NCI-H446 (cell line): ENCODE measurements at regions not wholly inside any gene's neighbourhood (a gene's known extent, or its start where the extent isn't known, plus 50 kb on each side); places are given as distances from the start of the nearest gene placed in this dataset.
"Not testable (repeated sequence)": the region's sequence is repeated elsewhere in the genome, so short reads cannot be mapped to it uniquely, and the experiment has no call there.

Experiments
- DNase-seq, 2 experiments: peaks; one replicate each; lab custom pipeline; 2025; lab: John Stamatoyannopoulos, UW

- peak in 1 of 2 experiments; percentile 13 for DNase-seq
These were observed 1681.0 kb upstream of the DDX18 start for GRCh38 chr2:116133381-116133942.

- DNase-seq = no peak
These were observed 1672.5 kb upstream of the DDX18 start for GRCh38 chr2:116141891-116142474.

- no peak for DNase-seq
These were observed 1671.8 kb upstream of the DDX18 start for GRCh38 chr2:116142644-116143227.

DNA sequence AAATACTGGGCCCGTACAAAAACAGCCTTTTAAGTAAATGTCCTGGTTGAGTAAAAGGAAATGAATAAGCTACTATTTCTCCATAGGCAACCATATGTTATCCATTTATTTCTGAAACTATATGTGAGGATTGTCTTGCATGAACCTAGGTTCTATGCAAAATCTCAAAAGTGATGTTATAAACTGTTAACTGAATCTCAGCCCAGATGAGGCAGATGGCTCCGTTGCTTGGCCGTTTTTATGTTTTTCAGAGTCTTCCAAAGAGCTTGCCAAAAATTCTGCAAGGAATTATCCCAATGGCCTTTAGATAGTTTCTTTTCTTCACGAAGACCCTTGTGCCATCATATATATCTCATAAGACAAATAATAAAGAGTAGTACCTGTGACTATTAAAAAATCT is 1669.5 kb upstream of the DDX18 start:
- no peak for DNase-seq

DNA sequence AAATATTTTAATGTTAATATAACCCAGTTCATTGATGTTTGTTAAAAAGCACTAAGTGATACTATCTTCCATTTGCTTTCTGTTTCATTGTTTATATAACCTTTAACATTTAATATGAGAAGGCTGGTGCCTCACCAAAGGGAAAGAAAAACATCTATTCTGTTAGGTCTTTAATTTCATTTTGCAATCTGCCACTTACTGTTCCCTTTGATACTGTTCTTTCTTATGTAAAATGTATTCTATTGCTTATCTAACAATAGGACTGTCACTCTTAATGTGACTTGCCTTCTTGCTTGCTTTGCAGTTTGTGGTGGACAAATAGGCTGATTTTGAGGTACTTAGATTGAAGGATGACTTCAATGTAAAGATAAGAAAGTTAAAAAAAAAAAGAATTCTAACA is 1666.1 kb upstream of the DDX18 start:
- no peak for DNase-seq

DNA sequence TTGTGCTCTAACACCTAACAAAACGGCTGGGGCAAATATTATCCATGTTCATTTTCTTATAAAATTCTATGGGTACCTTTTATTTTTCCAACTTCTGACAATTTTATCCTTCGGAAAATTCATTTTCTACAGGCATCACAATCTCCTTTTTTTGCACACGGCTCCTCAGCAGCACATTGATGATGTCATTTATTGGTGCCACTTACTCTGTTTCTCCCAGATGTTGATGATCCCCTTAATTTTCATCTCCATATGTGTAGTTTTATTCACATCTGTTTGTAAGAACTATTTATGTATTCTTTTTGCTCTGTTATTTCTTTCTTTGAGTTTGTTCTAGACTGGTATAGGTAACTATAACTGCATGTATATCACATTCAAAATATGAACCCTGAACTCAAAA is 1660.8 kb upstream of the DDX18 start:
- no peak for DNase-seq

DNA sequence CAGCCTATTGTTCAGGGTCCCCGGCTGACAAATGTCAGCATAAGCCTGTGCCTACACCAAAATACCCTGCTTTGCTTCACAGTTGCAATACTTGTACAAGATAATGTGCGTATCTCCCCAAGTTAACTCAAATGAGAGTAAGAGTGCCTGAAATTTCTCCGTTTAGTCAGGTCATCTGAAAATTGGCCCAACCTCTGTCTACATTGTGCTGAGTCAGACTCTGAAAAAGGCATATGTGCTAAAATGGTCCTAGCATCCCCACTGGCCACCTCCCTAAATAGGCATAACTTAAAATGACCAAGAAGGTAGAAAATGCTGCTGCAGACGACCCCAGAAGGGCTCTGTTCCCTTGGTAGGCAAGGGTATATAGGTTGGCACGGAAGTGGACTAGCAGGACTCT is 1653.8 kb upstream of the DDX18 start:
- DNase-seq = no peak

- DNase-seq = no peak
These were observed 1652.1 kb upstream of the DDX18 start for GRCh38 chr2:116162395-116162794.

DNA sequence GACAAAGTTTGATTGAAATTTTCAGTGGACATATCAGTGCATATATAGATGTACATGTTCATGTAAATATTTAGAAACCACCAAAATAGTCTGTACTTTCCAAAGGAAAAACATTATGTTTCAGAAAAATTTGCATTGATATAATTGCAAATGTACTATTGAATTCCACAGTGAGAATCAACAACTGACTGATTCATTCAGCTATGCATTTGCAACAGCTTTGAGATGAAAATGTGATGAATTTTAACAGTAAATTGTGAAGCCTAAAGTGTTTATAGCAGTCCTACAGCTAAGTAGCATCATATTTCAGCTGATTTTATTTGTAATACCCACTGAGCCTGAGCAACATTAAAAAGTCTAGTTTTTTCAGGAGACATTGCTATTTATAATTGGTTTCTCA is 1647.4 kb upstream of the DDX18 start:
- no peak for DNase-seq

DNA sequence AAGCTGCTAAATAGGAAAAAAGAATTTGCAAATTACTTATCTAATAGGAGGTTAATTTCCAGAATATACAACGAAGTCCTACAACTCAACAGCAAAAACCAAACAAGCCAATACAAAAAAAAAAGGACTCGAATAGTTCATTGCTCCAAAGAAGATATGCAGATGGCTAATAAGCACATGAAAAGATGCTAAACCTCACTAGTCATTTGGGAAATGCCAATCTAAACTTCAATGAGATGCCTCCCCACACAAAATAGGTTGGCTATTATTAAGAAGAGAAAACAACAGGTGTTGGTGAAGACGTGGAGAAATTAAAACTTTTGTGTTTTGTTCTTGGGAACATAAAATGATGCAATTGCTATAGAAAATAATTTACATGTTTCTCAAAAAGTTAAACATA is 1634.4 kb upstream of the DDX18 start:
- DNase-seq = no peak

DNA sequence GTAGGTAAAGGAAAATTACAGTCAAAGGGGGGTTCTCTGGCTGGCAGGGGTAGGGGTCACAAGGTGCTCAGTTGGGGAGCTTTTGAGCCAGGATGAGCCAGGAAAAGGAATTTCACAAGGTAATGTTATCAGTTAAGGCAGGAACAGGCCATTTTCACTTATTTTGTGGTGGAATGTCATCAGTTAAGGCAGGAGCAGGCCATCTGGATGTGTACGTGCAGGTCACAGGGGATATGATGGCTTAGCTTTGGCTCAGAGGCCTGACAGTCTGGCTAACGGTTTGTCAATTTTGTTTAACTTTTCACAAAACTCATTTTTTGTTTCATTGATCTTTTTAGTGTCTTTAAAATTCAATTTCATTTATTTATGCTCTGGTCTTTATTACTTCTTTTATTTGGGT is 1623.8 kb upstream of the DDX18 start:
- not testable (repeated sequence) for DNase-seq

GRCh38 chr2:116200086-116200485 is 1614.4 kb upstream of the DDX18 start:
- no peak for DNase-seq

DNA sequence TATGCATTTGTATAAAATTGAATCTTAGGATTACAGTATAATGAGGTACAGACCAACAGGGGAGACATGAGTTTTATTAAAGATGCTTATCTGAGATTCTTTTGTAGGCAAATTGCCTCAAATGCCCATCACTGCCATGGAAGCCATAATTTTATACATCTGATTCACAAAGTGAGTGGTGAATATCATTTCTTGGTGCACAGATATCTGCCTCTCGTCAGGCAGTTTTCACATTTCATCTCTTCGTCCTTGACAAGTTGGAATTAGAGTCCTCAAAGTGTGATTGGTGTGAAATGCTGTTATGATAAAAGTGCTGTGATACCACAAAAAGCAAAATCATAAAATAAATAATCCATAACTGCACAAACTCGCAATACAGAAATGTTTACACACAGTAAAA is 1602.8 kb upstream of the DDX18 start:
- no peak for DNase-seq

DNA sequence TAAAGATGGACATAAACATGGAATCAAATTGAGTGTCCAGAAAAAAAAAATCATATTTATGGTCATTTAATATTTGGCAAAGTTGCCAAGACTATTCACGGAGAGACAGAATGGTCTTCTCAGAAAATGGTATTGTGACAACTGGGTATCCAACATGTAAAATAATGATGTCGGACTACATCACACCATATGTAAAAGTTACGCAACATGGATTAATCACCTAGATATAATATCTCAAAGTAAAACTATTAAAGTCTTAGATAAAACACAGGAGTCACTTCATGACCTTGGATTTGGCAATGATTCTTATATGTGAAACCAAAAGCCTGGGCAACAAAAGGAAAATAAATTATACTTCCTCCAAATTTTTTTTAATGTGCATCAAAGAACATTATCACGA is 1591.7 kb upstream of the DDX18 start:
- DNase-seq = no peak

- DNase-seq = no peak
These were observed 1590.6 kb upstream of the DDX18 start for GRCh38 chr2:116223912-116224311.

- DNase-seq = no peak
These were observed 1589.9 kb upstream of the DDX18 start for GRCh38 chr2:116224610-116225009.

GRCh38 chr2:116238511-116238910 is 1576.0 kb upstream of the DDX18 start:
- DNase-seq = no peak

DNA sequence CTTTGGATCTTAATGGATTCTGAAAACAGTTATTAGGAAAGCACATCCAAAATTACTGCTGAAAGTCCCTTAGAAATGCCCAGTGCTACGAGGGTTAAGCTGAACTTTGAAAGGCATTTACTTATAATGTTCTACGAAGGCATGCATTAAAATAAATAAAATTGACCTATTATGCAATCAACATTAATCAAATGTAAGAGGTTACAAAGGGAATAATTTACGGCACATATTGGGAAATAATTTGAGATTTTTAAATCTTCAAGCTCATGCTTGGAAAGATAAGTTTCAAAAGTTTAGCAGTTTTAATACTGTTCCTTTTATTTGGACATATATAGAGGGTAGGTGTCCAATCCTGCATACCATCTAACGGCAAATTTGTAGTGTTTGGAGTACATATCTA is 1564.1 kb upstream of the DDX18 start:
- no peak for DNase-seq

DNA sequence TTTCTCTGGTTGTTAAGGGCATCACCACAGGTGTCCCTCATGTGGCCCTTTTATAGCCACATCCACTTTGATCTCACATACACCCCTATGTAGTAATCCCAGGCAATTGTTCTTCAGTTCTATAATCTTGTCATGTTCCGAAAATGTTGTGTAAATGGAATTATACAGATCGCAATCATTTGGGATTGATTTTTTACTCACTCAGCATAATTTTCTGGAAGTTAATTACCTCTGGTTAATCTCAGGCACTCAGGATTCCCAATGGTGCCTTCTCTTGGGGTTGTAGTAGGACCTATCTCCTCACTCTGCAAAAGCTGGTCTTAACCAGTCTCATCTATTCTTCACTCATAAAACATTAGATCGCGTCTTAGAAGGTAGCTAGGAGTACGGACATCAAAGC is 1549.6 kb upstream of the DDX18 start:
- no peak for DNase-seq

DNA sequence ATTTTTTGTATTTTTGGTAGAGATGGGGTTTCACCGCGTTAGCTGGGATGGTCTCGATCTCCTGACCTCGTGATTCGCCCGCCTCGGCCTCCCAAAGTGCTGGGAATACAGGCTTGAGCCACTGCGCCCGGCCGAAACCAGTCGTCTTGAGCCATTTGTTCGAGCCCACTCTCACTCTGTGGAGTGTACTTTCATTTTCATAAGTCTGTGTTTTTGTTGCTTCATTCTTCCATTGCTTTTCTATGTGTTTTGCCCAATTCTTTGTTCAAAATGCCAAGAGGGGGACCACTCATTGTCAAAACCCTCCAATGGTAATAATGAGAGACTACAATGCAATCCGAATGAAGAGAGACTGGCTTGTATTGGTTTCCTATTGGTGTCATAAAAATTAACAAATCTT is 1545.5 kb upstream of the DDX18 start:
- no peak for DNase-seq

- no peak for DNase-seq
These were observed 1510.2 kb upstream of the DDX18 start for GRCh38 chr2:116304328-116304727.

- DNase-seq = no peak
These were observed 1497.4 kb upstream of the DDX18 start for GRCh38 chr2:116317111-116317510.

GRCh38 chr2:116318551-116318950 is 1495.9 kb upstream of the DDX18 start:
- not testable (repeated sequence) for DNase-seq

- no peak for DNase-seq
These were observed 1495.5 kb upstream of the DDX18 start for GRCh38 chr2:116319001-116319400.
